Tibial nerve (tissue), 4 donors: ENCODE measurements at regions not wholly inside any gene's neighbourhood (a gene's known extent, or its start where the extent isn't known, plus 50 kb on each side); places are given as distances from the start of the nearest gene placed in this dataset.

Experiments
- EP300 ChIP-seq, 2 donors: sonication (generic); formaldehyde crosslinking; IDR thresholded peaks; one replicate each; pipeline ENCODE4 v1.6.1; 2017; ENCODE audit warnings: antibody characterized with exemption in 2 of 2, mild to moderate bottlenecking in 1 of 2
- TF ChIP-seq, protein P1 (sequence below), 5 experiments: fragments of 200-600 bp in 3 of 5; fragments of 450-650 bp in 2 of 5; sonication (generic) in 3 of 5; IDR thresholded peaks; one replicate each; pipeline ENCODE4 v1.5.1; 2016 to 2019; ENCODE audit warnings: antibody characterized with exemption in 5 of 5, mild to moderate bottlenecking in 3 of 5, moderate library complexity in 2 of 5

DNA sequence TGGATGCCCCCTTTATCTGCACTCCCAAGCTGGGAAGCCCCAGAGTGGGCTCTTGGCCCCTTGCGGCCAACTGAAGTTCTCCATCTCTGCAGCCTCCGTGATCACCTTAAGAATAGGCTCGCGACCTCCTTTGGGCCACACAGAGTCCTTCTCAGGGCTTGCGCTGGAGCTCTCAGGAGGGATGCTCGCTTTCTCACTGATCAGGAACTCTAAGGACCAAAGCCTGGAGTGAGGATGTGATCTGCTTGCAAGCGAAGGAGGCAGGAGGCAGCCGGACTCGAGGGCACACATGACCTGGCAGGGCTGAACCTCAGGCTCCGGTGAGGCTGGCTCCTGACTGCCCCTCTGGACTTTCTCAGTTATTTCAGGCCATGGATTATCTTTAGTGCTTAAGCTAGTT, 192.1 kb upstream of the MKI67 start:
- TF ChIP-seq, protein P1, sequence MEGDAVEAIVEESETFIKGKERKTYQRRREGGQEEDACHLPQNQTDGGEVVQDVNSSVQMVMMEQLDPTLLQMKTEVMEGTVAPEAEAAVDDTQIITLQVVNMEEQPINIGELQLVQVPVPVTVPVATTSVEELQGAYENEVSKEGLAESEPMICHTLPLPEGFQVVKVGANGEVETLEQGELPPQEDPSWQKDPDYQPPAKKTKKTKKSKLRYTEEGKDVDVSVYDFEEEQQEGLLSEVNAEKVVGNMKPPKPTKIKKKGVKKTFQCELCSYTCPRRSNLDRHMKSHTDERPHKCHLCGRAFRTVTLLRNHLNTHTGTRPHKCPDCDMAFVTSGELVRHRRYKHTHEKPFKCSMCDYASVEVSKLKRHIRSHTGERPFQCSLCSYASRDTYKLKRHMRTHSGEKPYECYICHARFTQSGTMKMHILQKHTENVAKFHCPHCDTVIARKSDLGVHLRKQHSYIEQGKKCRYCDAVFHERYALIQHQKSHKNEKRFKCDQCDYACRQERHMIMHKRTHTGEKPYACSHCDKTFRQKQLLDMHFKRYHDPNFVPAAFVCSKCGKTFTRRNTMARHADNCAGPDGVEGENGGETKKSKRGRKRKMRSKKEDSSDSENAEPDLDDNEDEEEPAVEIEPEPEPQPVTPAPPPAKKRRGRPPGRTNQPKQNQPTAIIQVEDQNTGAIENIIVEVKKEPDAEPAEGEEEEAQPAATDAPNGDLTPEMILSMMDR (IDR thresholded peaks at IDR 0.05), result no peak
- TF ChIP-seq EP300 (IDR thresholded peaks at IDR 0.05), result no peak
